GM21367 (cell line): ENCODE measurements at regions not wholly inside any gene's neighbourhood (a gene's known extent, or its start where the extent isn't known, plus 50 kb on each side); places are given as distances from the start of the nearest gene placed in this dataset.
"Not testable (repeated sequence)": the region's sequence is repeated elsewhere in the genome, so short reads cannot be mapped to it uniquely, and the experiment has no call there.

Source experiments
- ATAC-seq: cut with Tn5 transposase; IDR thresholded peaks from one replicate; pipeline ENCODE4 v1.9.1; 2021; ENCODE audit not compliant: unreplicated experiment

DNA sequence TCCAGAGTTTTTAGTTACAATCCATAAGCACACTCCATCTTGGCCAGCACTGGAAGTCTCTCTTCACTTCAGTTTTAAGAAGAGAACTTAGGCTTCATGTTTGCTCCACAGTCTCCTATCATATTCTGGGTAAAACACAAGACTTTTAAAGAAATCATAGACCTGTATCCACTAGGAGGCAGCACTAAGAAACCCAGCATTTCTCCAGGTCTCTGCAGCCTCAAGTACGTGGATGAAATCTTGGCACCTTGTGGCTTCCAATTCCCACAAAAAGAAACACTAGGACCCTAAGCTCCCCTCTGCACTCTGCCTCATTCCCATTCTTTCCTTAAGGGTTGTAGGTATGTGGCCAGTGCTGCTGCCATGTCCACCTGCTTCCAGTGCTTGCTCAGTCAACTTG is 367.3 kb upstream of the CASK start:
- ATAC-seq, result no peak

DNA sequence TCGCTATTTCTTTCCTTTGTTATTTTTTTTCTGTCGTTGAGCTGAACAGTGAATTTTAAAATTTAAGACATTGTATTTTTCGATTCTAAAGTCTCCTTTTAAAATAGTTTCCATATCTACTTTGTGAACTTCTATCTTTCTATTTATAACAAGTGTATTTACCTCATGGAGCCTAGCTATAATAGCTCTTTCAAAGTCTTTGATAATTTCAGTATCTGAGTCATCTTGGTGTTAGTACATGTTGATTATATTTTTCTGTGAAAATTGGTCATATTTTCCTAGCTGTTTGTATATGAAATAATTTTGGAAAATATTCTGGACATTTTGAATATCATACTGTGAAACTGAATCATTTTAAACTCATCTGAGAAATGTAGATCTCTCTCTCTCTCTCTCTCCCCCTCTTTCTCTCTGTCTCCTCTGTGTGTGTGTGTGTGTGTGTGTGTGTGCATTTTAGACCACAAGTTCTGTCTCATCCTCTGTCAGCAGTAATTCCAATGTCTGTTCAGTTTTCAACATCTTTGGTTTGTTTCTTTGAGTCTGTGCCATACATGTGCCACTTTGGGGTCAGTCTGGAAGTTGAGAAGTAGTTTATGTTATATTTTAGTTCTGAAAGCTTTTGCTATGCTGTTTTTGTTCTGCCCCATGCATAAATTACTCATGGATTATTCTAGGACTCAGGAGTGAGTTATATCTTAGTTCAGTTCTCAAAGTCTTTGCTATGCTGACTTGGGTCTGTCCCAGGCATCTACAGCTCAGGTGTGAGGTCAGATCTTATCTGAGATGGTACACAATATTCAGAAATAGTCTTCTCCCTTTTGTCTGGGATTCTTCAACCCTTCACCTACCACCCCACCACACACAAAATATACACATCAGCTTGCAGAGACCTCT is 366.4 kb upstream of the CASK start:
- ATAC-seq, result no peak

DNA sequence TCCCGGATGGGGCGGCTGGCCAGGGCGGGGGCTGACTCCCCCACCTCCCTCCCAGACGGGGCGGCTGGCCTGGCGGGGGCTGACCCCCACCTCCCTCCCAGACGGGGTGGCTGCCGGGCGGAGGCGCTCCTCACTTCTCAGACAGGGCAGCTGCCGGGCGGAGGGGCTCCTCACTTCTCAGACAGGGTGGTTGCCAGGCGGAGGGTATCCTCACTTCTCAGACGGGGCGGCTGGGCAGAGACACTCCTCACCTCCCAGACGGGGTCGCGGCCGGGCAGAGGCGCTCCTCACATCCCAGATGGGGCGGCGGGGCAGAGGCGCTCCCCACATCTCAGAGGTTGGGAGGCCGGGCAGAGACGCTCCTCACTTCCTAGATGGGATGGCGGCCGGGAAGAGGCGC is 362.3 kb upstream of the CASK start:
- not testable (repeated sequence) for ATAC-seq

DNA sequence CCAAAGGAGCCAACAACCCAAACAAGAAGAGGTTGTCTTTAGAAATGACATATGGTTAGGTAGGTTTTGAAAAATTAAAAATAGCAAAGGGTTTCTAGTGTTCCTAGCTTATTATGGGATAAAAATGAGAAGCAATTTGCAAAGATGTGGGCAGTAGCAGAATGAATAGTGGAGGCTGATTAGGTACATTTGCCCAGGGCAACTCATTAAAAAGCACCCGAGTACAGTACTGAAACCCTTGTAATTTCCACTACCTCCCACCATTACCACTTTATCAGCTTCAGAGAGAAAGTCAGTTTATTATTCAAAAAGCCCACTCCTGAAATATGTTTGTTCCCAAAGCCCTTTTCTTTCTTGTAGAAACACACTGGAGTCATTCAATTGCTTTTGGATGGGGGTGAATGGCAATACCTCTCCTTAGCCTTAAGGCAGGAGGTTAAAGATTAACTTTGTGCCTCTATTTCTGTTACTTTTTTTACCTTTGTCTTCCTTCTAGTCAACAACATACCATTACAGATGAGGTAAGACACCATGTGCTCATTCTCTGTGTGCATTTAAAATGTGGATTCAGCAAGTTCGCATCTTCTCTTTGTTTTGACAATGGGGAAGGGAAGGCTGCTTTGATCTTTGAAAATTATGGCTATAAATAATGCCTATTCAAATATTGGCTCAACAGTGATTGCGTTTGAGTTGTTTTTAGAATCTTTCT is 353.8 kb upstream of the CASK start:
- no peak for ATAC-seq

DNA sequence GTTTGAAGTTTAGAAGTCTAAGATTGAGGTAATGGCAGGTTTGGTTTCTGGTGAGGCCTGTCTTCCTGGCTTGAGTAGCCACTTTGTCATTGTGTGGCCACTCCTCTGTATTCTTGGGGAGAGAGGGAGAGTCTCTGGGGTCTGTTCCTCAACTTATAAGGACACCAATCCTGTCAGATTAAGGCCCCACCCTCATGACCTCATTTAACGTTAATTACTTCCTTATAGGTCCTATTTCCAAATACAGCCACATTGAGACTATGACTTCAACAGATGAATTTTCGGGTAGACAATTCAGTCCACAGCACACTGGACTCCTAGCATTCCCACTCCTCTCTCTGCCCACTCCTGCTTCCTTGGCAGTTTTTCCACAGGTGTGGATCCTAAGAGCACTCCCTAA is 350.8 kb upstream of the CASK start:
- no peak for ATAC-seq

DNA sequence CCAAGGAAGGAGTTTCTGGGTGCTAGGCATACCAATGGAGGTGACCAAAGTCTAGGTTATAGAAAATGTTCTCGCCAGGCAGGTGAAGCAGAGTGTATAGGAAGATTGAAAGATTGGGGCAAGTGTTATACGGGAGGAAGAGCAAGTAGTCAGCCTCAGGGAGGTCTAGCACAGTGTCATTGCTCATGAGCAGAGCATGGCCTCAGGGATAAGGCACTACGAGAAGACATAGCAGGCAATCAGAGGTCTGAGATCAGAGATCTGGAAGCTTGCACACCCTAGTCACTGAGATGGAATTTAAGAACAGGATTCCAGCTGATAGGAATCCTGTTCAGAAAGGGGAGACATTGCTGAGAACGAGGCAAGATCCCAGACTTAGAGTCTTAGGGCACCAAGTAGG is 350.0 kb upstream of the CASK start:
- no peak for ATAC-seq

DNA sequence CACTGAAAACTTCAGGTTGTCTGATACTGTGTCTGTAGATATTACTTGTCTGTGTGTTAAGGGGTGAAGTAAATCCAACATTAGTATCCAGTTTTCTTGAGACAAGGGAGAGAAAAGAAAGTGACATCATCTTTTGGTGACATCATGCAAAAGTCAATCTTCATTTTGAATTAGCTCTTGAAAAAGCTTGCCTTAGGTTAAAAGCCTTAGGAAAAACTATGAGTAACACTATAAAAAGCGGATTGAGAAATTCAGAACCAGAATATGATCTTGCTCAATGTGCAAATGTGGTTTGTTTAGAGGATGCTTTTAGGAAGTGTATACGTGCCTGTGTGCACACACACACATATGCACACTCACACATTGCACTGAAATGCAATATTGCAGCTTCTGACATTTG is 345.8 kb upstream of the CASK start:
- ATAC-seq, result no peak

DNA sequence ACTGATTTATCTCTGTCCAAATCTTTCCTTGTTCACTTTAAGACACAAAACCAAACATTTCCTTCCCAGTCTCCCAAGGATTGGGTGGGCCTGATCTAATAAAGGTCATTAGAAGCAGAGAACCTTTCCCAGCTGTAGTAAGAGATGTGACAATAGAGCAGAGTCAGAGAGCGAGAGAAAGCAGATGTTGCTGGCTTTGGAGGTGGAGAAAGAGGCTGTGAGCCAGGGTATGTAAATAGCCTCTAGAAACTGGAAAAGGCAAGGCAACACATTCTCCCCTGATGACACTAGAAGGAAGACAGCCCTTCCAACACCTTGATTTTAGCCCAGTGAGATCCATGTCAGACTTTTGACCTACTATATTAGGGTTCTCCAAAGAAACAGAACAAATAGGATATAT is 337.5 kb upstream of the CASK start:
- ATAC-seq, result no peak

DNA sequence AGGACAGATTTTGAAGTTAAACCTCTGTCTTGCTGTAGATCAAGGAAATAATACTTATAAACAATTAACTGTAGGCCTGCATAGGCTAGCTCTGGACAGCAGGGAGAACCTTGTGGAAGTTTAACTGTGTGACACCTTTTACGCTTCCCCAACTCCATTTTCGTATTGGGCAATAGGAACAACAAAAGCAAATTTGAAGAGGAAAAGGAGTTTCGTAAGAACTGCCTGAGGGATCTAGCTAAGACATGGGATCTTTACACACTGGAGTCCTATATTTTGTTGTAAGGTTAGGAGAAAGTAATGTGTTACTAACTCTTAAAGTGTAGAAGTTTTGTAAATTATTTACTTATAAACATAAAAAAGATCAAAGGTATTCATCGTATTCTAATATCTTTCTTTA is 324.9 kb upstream of the CASK start:
- no peak for ATAC-seq

DNA sequence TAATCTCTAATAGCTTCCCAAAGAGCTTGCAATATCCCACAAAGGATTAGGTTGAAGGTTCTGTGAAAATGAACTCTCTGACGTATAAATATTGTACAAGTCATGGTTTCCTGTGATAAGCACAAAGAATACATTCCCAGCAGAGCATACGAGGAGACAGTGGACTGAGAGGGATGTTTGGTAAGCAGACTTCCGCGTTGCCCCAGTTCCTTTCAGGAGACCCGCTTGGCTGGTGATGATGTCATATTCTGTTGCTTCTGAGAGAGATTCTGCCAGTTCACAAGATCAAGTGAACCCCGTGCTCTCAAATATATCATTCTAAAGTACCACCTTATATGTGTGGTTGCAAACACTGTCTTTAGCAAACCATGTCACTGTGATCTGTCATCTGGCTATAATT is 323.9 kb upstream of the CASK start:
- no peak for ATAC-seq

DNA sequence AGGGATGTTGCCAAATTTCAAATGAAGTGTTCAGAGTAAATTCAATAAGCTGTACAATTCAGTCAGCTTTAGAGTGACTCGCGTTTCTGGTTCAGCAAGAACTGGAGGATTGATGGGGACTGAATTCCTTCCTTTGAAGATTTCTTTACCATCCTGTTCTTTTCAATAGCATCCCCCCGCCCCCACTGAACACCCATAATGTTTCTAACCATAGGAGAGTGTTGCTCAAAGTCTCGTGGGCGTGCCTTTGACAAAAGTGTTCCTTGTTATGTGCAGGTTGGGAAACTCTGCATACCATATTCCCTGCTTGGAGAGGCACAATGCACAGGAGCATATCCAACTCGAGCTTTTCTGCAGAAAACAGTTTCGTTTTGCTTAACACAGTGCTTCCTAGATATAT is 323.5 kb upstream of the CASK start:
- no peak for ATAC-seq

DNA sequence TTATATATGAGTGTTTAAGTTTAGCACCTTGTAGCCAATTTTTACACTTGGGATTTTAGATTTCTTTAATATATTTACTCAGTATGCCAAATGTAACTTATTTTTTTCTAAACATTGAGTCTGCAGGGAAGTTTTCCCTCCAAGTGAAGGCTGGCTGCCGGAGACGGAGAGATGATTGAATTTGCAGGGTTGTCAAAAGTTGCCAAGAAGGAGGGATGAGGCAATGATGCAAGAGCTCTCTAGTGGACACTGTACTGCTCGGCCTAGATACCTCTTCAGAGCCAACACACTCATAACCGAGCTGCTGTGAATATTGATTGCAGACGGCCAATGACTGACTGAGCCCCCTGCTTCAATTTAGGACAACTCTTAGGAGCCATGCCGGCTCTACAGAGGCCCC is 318.6 kb upstream of the CASK start:
- no peak for ATAC-seq

DNA sequence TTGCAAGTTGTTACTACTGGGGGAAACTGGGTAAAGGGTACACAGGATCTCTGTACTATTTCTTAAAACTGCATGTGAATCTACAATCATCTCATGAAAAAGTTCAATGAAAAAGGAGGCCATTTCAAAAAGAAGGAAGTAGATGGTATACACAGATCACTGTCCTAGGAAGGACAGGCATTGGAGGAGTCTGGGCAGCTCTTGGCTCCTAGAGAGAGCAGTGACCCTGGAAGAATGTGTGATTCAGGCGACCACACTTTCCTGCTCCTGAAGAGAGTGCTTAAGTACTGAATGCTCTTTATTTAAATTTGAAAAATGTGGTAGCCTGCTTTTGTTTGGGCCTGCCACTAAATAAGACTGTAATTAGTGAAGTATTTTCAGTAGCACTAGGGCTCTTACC is 318.1 kb upstream of the CASK start:
- no peak for ATAC-seq

DNA sequence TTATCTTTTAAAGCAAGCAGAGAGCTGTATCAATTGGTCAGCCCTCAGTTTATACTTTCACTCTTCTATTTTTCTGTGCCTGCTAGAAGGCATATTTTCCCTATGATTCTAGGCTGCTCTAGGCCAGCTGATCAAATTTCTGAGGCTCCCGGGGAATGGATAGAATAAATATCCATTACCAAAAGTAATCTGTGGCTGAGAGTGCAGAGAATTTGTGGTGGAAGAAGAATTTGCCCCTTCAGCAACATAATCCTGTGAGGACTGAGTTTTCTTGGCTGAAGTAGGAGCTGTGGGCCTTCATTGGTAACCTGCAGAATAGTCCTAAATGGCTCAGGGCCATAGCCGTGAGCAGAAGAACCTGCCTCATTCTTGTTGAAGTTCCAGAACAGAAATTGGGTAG is 314.6 kb upstream of the CASK start:
- ATAC-seq, result no peak

DNA sequence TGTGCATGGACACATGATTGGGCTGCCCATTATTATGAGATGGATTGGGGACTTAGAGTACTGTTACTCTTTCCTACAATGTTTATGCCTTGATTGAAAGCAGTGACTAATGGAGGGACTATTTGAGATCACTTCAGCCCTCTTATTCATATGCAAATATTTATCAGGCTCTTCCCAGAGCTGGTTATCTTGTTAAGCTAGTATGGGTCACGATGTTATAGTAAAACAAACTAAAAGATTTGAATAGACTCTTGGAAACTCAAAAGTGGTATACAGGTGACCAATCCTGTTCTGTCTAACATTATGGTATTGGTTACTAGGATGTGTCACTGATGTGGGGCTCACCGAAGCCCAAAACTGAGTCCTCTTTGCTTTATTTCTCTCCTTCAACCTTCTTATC is 306.2 kb upstream of the CASK start:
- ATAC-seq, result no peak

DNA sequence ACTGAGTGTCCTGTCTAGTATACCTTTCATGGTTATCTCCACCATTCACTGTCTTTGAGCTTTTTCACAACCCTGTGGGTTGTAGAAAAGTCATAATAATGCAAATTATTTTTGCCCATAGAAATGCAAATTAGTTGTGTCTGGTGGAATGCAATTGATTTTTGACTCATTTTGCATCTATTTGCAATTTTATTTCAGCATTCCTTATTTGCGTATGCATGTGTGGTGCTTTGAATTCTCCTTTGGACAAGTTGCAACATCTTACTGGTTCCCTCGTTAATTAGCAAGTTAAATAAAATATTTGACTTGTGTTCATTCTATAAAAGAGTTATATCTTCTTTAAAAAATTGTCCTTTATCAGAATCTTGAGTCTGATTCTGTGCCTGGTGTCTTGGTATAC is 297.3 kb upstream of the CASK start:
- no peak for ATAC-seq

DNA sequence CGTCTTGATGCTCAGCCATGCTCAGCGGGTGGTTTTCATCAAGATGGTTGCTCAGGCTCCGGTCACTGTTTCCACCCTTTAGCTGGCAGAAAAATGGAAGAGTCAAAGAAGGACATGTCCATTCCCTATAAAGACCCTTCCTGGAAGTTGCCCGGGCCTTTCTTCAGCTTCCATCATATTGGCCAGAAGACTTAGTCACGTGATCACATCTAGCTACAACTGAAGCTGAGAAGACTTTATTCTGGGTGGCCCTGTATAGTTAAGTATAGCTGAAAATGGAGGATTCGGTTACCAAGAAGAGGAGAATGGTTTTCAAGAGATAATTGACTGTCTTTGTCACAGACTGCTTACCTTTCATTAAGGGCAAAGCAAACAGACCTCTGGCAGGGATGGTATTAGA is 296.7 kb upstream of the CASK start:
- ATAC-seq, result no peak

DNA sequence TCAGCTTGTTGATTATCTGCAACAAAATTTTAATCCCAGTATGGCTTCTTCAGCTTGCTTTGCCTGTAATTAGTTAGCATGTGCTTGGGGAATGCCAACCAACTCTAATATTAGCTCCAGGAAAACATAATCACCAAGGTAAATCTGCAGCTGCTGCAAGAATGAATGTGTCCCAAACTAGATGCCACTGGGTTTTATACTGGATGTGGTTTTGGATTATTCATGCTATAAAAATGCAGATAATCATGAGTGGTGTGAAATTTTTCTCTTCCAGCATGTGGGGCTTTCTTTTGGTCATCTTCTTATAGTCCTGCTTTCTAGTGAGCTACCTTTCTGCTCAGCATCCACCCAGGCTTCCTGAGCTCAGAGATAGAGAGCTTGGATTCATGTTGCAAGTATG is 295.9 kb upstream of the CASK start:
- no peak for ATAC-seq

DNA sequence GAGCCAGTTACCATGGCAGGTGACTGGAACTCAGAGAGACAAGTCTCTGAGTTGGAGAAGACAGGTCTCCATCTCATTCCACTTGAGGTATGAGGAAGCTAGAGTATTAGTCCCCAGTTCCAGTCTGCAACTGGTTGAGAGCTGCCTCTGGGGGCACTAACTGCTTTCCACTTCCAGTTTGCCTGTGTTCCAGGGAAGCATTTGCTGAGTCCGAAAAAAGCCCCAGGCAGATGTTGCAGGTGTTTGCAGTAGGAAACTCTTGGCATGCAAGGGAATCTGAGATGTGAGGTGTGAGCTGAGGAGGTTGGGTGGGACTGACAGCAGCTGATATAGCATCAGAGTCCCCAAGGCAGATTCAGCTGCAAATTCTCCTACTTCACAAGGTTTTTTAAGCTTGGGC is 272.2 kb upstream of the CASK start:
- no peak for ATAC-seq

DNA sequence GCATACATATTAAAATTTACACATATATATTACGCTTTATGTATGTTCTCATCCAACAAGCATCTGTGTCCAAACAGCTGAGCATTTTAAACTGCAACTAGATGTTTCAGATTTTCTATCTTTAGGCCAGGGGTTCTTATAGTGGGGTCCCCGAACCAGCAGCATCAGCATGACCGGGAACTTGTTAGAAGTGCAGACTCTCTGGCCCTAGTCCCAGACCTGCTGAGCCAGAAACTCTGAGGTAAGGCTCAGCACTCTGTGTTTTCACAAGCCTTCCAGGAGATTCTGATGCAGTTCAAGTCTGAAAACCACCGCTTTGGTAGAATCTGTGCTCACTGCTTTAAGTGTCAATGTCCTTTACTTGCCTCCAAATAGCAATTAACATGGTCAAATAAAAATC is 266.2 kb upstream of the CASK start:
- ATAC-seq, result no peak

DNA sequence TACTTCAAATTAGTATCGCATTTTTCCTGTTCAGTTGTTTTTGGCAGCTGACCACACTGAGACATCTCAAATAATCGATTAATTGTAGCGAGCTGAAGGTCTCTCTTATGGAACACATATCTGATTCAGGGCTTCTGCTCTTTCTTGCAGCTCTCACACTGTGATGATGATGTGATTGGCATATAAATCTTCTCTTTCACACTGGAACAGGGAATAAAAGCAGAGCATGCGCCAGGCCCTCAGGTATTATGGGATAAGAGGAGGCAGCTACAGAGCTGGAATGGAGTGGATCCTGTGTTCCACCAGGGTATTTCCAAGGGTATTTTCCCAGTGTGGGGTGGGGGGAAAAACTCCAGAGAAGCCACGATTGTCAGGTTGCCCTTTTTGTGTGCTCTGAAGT is 265.4 kb upstream of the CASK start:
- no peak for ATAC-seq

DNA sequence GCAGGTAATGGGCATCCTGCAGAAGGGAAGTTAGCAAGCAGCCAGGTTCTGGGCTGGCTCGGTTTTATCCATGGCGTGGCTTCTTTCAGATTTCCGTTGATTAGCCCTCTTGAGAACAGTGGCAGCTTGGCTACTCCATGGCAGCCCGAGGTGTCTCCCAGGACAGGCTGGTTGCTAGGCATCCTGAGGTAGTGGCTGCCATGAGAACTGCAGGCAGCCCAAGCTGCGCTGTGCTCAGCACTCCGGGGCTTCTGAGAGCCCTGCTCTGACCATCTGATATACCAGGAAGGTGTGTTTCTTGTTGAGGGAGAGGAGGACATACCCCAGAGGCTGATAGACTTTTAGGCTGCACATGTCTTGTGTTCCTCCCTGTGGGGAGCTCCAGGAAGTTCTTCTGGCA is 253.4 kb upstream of the CASK start:
- no peak for ATAC-seq

DNA sequence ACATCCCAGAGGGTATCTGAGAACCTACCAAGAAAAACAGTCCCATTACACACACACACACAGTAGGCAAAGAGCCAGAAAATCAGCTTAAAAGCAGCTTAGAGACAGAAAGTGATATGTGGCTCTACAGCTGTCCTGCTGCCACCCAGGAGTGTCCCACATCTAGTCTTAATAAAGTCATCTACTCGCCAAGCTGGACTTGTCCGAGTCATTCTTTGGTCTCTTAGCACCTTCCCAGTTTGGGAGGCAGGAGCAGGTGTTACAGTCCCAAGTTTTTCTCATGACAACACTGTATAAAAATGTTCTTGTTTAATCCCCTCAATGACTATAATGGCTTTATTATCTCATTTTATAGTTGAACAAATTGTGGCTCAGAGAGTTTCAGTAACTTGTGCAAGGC is 252.5 kb upstream of the CASK start:
- no peak for ATAC-seq
